Mesodermal cell (in vitro differentiated cells): ENCODE measurements at regions not wholly inside any gene's neighbourhood (a gene's known extent, or its start where the extent isn't known, plus 50 kb on each side); places are given as distances from the start of the nearest gene placed in this dataset.

ENCODE experiments used
- H3K27ac ChIP-seq: 2 replicates; pipeline ENCODE4 v1.7.0; 2013; ENCODE audit warnings: mild to moderate bottlenecking, low read depth, low read length, moderate library complexity; ENCODE audit not compliant: severe bottlenecking
- H3K36me3 ChIP-seq: 2 replicates; pipeline ENCODE4 v1.7.1; 2013; ENCODE audit warnings: mild to moderate bottlenecking, low read length, moderate library complexity; ENCODE audit not compliant: control insufficient read depth, insufficient read depth
- H3K4me1 ChIP-seq: one replicate; pipeline ENCODE4 v1.7.1; 2013; ENCODE audit warnings: mild to moderate bottlenecking, low read length; ENCODE audit not compliant: insufficient read depth, control insufficient read depth, poor library complexity, severe bottlenecking
- H3K4me3 ChIP-seq: 2 replicates; pipeline ENCODE4 v1.7.0; 2013; ENCODE audit warnings: low read length, control low read depth, mild to moderate bottlenecking; ENCODE audit not compliant: insufficient read depth, poor library complexity, severe bottlenecking; ENCODE audit errors: extremely low read depth
- H3K9me3 ChIP-seq: 2 replicates; pipeline ENCODE4 v1.7.1; 2013; ENCODE audit warnings: mild to moderate bottlenecking, low read length, moderate library complexity; ENCODE audit not compliant: control insufficient read depth
- WGBS, 2 experiments: methylation state at CpG; one replicate each; pipeline ENCODE4 v1.1.5; 2013; ENCODE audit warnings: missing lambda C conversion rate in 2 of 2; ENCODE audit not compliant: insufficient coverage in 2 of 2; 5-methylcytosine and 5-hydroxymethylcytosine counted together

GRCh38 chrX:120021927-120022326 is 55.6 kb downstream of the RHOXF2B start:
- no peak overlapping the region for H3K4me3 ChIP-seq
- no peaks in the 10 kb centered on the region for H3K36me3 ChIP-seq
- WGBS, 2 experiments, result 86% methylated on average over 1 of the region's 3 CpGs; no CpG with 5 or more reads in 1 of the 2 experiments
- H3K9me3 ChIP-seq, result no peaks in the 10 kb centered on the region
- no peak overlapping the region for H3K27ac ChIP-seq
- no peaks in the 10 kb centered on the region for H3K4me1 ChIP-seq

GRCh38 chrX:120020305-120020704 is 57.2 kb downstream of the RHOXF2B start:
- WGBS, 2 experiments, result 80 to 92% methylated on average over 1 to 2 of the region's 4 CpGs
- Histone ChIP-seq H3K27ac (no peak overlapping the region), H3K4me1 (peaks cover 4% of the 10 kb centered on the region), H3K9me3 (no peaks in the 10 kb centered on the region), H3K36me3 (no peaks in the 10 kb centered on the region), H3K4me3 (no peak overlapping the region)

GRCh38 chrX:120016068-120016441 is 61.4 kb downstream of the RHOXF2B start:
- 4 to 9% methylated on average over 6 to 8 of the region's 11 CpGs for WGBS, 2 experiments
- H3K36me3 ChIP-seq, result no peaks in the 10 kb centered on the region
- H3K9me3 ChIP-seq, result no peaks in the 10 kb centered on the region
- H3K4me1 ChIP-seq, result peaks cover 4% of the 10 kb centered on the region
- no peak overlapping the region for H3K27ac ChIP-seq
- H3K4me3 ChIP-seq, result peak overlapping the region; percentile 27

GRCh38 chrX:120015145-120016067 is 62.1 kb downstream of the RHOXF2B start:
- Histone ChIP-seq H3K4me1 (peaks cover 4% of the 10 kb centered on the region), H3K4me3 (peak overlapping the region; percentile 27), H3K27ac (no peak overlapping the region), H3K9me3 (no peaks in the 10 kb centered on the region), H3K36me3 (no peaks in the 10 kb centered on the region)
- 3 to 4% methylated on average over 7 to 19 of the region's 58 CpGs for WGBS, 2 experiments

- H3K4me1 ChIP-seq, result peaks cover 4% of the 10 kb centered on the region
- no peaks in the 10 kb centered on the region for H3K36me3 ChIP-seq
- no peaks in the 10 kb centered on the region for H3K9me3 ChIP-seq
- H3K4me3 ChIP-seq, result no peak overlapping the region
- H3K27ac ChIP-seq, result no peak overlapping the region
- WGBS, 2 experiments, result 41 to 50% methylated on average over 15 to 16 of the region's 30 CpGs
These were observed 62.9 kb downstream of the RHOXF2B start for GRCh38 chrX:120014354-120015130.

- Histone ChIP-seq H3K36me3 (no peaks in the 10 kb centered on the region), H3K9me3 (no peaks in the 10 kb centered on the region), H3K27ac (no peak overlapping the region), H3K4me1 (peaks cover 3% of the 10 kb centered on the region), H3K4me3 (no peak overlapping the region)
- 50% methylated on average over 2 of the region's 6 CpGs; no CpG with 5 or more reads in 1 of the 2 experiments for WGBS, 2 experiments
These were observed 58.2 kb upstream of the NKAP start for GRCh38 chrX:120001787-120002186.

GRCh38 chrX:120000490-120001246 is 57.1 kb upstream of the NKAP start:
- H3K9me3 ChIP-seq, result no peaks in the 10 kb centered on the region
- H3K4me1 ChIP-seq, result peaks cover 3% of the 10 kb centered on the region
- WGBS, 2 experiments, result 0 to 1% methylated on average over 4 to 20 of the region's 32 CpGs
- H3K36me3 ChIP-seq, result no peaks in the 10 kb centered on the region
- H3K4me3 ChIP-seq, result no peak overlapping the region
- H3K27ac ChIP-seq, result no peak overlapping the region

- Histone ChIP-seq H3K9me3 (no peaks in the 10 kb centered on the region), H3K36me3 (no peaks in the 10 kb centered on the region), H3K4me1 (peaks cover 3% of the 10 kb centered on the region), H3K4me3 (no peak overlapping the region), H3K27ac (no peak overlapping the region)
- WGBS, 2 experiments, result 4% methylated on average over 4 to 16 of the region's 20 CpGs
These were observed 55.6 kb upstream of the NKAP start for GRCh38 chrX:119999087-119999634.

GRCh38 chrX:119997570-119997969 is 54.0 kb upstream of the NKAP start:
- H3K4me3 ChIP-seq, result no peak overlapping the region
- WGBS, 2 experiments, result no CpG with 5 or more reads among the region's 4 CpGs
- H3K4me1 ChIP-seq, result peaks cover 3% of the 10 kb centered on the region
- H3K27ac ChIP-seq, result no peak overlapping the region
- H3K9me3 ChIP-seq, result no peaks in the 10 kb centered on the region
- no peaks in the 10 kb centered on the region for H3K36me3 ChIP-seq
